Smooth muscle cell of the brain vasculature (primary cell): ENCODE measurements at regions not wholly inside any gene's neighbourhood (a gene's known extent, or its start where the extent isn't known, plus 50 kb on each side); places are given as distances from the start of the nearest gene placed in this dataset.

ENCODE experiments used
- DNase-seq: peaks from one replicate; pipeline ENCODE4 v3.0.0-alpha.2; 2012; ENCODE audit warnings: low read depth, low spot score

DNA sequence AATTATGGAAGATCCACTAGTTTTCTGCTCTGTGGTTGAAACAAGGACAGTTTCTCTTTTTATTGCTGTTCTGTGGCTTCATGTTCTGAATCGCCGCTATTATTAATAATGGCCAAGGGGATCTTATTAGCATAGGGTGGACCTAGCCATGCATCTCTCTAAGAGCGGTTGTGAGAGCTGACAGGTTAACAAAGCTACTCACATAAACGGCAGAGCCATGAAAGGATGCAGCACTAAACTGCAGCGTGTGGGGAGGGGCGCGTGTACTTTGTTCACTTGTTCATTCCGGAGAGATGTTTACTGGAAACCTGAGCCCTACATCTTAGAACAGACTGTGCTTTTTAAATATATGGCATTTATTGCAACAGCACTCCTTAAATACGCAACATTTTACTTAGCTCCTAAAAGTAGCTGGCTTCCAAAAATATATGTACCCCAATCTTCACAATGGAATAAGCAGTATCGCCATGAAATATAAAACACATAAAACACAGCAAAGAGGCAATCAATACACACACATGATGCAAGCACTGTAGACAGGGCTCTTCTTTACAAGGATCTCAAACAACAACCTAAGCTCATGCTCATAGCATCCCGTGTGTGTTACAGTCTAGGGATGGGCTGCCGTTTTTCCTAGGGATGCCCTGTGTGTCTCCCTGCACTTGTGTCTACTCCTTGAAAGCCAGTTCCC, 424.6 kb downstream of the MED10 start:
- no peak for DNase-seq

DNA sequence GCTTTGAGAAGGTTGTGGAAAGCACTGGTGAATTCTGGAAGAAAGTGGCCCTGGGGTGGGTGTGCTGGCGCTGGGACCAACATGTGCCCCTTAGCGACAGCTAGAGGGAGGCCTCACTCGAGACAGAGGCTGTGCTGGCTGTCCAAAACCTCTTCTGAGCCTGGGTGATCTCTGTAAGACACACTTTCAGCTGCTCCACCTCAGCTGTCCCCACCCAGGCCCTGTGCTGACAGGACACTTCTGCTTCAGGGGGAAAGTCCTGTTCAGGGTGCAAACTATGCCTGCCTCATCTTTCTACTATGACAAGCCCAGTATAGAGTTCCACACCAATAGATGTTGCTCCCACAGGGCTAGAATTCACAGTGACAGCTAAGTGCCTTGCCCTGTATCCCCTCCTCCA, 426.4 kb downstream of the MED10 start:
- no peak for DNase-seq

DNA sequence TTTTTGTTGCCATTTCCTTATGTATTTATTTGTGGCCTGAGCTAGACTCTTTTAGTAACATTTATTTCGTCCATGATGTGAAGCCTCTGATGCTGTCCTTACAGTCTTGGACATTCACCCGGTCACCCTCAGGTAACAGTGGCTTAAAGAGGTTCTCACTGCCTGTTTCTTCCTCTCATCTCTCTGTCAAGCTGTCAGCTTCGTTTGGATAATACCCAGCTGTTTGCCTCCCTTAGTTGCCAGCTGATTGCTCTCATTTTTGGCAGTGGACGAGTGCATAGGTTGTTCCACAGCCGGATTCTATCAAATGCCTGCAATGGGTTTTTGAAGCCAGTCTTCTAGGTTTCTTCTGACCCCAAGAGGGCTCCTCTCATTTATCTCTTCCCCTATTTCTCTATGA, 427.7 kb downstream of the MED10 start:
- no peak for DNase-seq

DNA sequence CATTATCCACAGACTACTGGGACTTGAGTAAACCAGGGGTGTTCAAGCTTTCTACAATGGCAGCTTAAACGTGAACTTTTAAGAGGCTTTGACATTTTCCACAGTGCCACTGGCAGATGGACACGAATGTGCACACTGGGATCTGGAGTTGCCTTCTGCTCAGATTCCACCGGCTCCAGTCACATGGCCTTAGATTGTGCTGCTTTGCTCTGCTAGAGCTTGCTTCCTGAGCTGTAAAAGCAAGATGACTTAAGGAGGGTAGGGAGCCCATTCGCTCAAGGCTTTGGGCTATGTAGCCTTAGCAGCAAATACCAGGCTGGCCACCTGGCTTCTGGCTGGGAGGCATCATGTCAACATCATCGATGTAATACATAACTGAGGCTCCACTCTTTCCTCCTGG, 436.9 kb downstream of the MED10 start:
- no peak for DNase-seq

DNA sequence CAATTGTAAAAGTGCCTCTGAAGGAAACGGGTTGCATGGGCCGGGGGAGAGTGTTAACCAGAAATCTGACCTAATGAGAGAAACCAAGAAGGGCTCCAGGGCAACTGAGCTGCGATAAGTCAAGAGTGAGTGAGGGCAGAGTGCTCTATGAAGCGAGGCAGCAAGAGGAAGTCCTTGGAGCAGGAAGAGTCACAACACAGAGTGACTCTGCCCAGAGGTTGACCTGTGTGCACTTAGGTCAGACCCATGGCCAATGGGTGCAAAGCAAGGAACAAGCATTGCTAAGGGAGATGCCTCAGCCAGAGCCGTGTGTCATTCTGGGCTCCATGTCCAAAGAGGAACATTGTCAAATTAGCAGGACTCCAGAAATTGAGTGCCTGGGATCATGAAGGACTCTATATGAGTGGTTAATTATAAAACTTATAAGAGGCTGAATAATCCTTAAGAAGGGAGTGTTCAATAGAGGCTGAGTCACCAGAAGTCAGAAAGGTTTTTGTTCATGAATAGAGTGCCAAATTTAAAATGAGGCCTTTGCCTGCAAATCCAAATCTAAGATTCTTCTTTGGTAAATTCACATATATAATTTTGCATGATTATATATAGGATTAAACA, 438.5 kb downstream of the MED10 start:
- no peak for DNase-seq

DNA sequence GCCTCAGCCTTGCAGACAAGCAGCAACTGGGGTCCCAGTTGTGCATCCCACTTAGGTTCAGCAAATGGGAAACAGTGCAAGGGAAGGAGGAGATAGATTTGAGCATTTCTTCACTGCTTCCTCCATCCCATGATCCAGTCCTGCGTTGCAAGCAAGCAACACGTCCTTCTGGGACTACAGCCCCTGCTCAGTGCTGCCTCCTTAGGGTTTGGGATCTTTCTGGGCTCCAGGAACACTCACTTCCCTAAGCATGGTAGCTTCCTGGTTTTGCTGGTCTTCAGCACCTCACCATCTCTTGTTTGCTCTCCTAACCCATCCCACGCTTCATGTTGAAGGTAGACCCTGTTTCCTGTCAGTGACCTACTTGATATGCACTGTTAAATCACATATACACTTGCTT, 444.7 kb downstream of the MED10 start:
- no peak for DNase-seq

DNA sequence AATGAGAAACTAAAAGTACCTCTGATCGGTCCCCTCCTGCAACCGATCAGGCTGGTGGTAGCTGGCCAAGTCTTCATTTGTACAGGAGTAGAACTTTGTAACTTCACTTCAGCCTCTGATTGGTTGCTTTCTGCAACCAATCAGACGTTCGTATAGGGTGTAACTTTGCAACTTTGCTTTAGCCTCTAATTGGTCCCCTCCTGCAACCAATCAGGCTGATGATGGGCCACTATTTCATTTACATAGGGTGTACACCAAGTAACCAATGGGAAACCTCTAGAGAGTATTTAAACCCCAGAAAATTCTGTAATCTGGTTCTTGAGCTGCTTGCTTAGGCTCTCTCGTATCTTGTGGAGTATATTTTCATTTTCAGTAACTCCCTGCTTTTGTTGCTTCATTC, 445.5 kb downstream of the MED10 start:
- no peak for DNase-seq

DNA sequence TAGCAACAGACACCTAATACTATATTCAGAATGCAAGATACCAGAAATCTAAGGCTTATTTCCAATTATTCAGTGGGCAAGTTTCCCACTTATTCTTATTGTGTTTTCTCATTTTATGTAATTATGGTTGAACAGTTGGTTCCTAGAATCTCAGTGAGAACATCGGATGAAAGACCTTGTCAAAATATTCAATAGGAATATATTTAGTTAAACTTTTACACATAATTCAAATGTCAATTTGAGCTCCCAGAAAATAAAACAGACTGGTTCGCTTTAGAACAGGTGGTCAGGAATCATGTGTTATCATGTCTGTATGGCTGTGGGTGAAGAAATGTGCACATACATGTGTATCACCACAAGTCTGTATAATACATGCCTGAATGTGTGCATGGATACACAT, 447.8 kb downstream of the MED10 start:
- DNase-seq: no peak

DNA sequence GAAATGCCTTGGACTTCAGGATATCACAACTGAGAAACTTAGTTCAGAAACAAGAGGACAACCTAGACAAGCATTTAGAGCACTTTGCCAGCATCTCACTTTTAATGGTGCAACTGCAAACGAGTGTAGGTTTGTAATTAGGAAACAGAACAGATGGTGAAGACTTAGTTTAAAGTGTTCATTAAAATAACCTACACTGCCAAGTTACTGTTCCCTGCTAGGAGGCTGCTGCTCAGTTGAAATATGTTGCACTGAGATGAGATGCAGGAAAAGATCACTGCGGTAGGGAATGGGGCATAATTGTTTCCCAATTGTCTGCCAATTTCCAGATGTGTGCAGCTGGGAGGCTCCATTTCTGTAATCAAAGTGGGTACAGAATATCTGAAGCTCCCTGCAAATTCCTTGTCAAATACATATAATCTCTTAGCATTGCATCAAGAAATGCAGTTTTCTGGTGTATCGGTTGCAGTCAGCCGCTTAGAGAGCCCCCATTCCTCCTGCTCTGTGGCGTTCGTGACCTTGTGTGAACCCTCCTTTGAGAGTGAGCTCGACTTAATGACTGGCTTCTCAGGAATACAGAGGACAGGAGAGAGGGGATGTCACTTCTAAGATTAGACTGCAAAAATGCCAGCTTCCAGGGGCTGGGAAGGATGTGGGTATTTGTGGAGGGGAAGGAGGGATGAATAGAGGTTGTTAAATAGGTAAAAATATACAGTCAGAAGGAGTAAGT, 448.9 kb downstream of the MED10 start:
- no peak for DNase-seq

DNA sequence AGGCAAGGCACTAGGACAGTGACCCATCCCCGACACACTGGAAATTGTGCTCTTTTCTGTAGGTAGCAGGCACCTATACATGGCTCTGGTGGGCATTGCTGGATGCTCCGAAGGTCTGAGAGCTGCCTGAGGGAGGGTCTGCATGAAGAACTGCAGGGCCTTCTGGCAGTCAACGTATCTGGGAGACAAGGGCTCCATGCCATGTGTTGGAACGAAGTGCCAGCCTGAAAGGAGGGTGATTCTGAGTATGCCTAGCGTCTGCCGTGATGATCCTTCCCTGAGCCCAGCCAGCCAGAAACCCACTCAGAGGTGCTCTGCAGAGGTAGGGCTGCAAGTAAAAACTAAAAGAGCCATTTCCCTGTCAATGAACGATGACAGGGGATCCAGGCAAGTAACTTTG, 453.2 kb downstream of the MED10 start:
- no peak for DNase-seq

DNA sequence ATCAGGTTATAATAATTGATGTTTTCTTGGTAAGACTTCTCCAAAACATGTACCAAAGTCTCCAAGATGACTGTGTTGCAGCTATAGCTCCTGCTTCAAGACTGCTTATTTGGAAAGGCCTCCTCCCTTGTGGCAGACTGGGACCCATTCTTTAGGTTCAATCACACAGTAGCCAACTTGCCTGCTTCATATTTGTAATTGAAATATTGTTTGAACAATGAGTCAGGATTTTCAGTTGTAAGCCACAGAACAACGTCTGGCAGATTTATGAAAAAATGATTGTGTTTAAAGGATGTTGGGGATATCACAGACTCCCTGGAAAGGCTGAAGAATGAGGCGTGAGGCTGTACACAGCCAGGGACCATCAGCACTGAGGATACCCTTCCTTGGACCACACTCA, 458.9 kb downstream of the MED10 start:
- no peak for DNase-seq

DNA sequence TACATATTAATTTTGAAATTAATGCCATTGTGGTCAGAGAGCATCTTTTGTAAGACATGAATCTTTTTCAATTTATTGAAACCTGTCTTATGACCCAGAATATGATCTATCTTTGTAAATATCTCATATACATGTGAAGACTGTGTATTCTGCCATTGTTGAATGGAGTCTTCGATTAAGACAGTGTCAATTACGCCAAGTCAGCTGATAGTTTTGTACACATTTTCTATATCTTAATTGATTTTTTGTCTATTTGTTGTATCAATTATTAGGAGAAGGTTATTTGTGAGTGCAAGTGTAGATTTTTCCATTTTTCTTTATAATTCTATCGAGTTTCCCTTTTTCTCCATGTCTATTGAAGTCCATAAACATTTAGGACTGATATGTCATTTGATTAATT, 471.6 kb downstream of the MED10 start:
- DNase-seq: no peak

DNA sequence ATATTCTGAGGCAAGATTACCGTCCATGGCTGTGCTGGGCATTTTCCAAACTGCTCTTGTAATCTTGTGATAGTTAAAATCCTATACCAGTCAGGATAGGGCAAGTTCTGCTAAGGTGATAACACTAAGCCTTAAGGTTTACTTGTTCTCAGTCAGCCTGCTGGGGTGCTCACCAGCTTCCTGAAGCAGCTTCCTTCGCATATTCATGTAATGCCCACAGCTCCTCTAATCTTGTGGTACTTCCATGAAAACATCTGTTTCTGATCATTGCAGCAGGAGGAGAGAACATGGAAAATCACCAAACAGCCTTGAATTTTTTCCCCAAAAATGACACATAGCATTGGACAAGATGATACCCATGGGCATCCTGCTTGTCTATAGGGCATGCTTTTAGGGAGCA, 473.2 kb downstream of the MED10 start:
- no peak for DNase-seq

DNA sequence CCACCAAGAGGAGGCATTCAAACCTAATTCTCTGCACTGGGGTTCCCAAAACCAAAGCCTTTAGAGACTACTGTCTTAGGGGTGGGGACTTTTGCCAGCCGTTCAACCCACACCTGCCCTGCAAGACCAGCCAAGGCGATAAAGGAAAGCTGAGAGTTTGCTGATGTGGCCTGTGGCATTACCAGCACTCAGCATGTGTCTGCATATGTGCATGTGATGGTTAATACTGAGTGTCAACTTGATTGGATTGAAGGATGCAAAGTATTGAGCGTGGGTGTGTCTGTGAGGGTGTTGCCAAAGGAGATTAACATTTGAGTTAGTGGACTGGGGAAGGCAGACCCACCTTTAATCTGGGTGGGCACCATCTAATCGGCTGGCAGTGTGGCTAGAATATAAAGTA, 474.2 kb downstream of the MED10 start:
- DNase-seq: no peak

DNA sequence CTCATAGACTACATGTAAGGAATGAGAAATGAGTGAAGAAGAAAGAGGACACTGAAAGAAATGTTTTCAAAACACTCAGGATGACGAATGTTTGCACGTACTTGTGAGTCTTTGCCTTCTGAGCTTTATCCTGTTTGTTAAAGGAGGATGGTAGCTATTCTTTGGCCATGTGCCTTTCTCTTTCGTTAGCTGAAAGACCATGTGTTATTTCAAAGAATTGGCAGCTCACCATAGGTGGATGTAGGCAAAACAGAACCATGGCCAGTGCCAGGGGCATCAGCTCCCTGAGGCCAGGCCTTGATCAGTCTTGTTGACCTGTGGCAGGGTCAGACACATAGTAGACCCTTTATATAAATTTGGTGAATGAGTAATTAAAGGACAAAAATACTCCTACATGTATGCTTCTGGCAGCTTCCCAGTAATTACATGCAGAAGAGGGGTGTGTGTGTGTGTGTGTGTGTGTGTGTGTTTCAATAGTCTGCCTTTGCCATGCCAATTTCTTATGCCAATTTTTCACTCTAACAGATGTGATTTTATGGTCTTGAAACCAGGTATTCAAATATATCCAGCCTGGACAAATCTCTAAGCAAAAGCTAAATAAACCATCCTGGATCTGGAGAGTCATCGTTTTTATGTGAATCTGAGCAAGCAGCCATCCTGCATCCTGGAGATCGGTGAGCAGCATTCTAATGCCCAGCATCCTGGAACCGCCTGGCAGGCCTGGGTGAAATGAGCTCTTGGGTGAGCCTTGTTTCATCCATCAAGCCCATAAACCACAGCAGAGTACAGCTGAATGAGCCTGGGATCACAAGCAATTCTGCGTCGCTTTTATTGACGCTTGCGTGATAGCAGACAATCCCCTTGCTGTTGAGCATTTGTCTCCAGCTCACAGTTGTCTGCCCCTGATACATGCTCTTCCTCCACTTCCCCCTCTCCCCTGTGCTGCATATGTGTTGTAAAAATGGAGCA, 475.4 kb downstream of the MED10 start:
- no peak for DNase-seq

DNA sequence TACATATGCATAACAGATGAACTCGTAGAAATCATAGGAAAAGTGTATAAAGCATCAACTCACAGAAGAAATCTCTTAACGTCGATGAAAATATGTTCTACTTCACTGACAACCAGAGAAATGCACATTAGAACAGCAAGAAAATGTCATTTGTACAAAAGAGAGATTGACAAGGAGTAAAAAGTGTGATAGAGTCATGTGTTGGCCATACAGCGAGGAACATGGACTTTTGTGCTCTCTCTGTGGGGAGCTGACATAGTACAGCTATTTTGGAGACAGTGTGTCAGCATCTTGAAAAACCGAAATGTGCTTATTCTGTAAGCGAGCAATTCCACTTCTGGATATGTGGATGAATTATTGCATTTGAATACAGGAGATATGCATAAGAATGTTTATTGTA, 477.9 kb downstream of the ICE1 start:
- DNase-seq: no peak

DNA sequence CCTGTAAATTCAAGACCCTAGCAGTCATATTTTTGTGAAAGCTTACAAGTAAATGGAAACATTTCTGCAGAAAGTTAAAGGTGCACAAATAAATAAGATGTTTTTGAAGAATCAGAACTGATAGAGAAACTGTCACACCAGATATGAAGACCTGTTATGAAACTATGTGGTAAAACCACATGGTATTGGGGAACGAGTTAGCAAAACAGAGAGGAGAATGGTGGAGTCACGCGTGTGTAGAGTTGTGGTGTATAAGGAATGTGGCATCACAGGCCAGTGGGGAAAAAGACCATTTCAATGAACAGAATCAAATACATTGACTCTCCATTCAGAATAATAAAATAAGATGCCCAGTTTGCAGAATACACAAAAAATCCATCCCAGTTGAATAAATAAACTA, 477.2 kb downstream of the ICE1 start:
- no peak for DNase-seq

DNA sequence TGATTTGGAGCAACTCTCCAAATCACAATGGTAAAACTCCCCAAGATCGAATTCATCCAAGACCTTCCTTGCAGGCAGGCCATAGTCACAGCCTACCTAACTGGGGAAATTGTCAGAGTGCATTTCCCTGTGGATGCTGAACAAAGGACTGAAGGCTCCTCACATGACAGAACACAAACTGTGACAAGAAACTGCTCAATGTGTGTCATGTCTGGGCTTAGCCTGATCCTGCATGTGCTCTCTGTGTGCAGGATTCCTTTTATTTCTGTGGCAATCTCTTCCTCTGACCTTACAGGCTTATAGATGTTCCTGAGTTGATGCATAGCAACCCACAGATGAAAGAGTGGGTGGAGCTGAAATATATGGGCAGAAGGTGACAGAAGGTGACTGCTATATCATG, 465.8 kb downstream of the ICE1 start:
- DNase-seq: no peak

DNA sequence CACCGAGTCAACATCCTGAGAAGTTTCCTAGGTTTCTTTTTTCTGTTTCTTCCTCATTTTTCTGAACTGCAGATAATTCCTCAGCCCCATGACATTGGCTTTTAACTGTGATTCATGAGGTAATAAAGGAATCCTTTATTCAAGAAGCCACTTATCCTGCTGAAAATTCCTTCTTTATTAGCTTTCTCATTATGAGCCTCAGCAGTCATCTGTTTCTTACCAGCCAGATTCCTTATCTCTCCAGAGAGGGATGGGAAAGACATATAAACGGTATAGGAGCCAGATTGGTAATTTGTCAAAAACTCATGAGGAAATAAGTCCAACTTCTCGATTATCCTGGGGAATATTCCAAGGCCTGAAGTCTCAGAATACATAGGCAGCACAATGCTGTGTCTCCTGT, 465.4 kb downstream of the ICE1 start:
- DNase-seq: no peak

DNA sequence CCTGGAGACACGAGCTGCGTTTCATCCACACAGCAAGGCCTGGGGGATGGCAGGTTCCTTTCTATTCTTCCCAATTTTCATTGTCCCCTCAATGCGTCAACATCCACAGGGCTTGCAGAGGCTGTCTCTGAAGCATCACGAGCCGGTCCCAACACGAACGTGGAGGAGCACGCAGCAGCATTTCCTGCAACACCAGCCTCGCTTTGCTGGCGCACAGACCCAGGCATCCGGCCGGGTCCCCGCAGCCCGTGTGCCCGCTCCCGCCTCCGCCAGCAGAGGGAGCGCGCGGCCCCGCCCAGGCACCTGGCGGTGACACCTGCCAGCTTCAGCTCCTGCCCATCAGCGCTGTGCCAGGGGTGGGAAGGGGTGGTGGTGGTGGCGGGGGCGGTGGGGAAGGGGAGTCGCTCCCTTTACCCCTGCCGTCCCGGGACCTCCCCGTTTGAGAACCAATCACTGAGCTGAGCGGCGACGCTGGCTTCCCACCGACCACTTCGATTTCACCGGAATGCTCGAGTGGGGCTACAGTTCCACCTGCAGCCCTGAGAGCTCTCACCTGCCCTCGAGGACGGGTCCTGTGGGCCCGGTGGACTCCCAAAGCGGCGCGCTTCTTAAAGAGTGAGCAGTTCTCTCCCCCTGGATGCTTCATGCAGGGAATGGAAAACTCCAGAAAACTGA, 464.5 kb downstream of the ICE1 start:
- DNase-seq: no peak

DNA sequence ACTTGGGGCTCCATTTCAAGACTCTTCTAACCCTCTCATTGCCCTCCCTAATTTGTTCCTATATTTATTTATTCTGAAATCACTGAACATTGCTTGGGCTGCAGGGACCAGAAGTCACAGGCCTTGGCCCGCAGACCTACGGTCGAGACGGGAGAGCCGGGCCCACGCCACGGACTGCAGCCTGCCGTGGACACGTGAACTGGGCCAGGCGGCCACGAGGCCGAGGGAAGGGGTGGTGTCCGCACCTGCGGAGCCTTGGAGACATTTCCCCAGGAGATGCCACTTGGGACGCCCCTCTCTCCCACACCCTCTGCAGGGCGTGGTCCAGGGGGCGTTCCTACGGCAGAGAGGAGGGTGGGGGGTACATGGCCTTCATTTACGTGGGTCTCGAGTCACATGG, 463.9 kb downstream of the ICE1 start:
- DNase-seq: no peak

DNA sequence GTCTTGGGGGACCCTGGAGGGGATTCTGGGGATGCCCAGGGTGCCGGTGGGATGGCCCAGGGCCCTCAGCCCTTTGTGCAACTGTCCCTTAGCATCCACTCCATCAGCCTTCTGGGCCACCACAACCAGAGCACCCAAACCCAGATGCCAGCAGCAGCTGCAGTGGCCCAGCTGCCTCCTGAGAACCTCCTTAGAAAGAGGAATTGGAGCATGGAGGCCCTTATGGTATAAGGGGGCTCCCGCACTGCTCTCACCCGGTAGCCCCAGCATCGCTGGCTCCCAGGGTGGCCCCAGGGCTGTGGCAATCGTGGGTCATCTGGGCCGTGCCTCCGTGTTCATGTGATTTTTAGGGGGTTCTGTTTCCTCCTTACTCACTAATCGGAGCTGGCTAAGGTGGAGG, 463.3 kb downstream of the ICE1 start:
- DNase-seq: no peak
